ENCODE measurements at regions not wholly inside any gene's neighbourhood (a gene's known extent, or its start where the extent isn't known, plus 50 kb on each side); places are given as distances from the start of the nearest gene placed in this dataset.

DNA sequence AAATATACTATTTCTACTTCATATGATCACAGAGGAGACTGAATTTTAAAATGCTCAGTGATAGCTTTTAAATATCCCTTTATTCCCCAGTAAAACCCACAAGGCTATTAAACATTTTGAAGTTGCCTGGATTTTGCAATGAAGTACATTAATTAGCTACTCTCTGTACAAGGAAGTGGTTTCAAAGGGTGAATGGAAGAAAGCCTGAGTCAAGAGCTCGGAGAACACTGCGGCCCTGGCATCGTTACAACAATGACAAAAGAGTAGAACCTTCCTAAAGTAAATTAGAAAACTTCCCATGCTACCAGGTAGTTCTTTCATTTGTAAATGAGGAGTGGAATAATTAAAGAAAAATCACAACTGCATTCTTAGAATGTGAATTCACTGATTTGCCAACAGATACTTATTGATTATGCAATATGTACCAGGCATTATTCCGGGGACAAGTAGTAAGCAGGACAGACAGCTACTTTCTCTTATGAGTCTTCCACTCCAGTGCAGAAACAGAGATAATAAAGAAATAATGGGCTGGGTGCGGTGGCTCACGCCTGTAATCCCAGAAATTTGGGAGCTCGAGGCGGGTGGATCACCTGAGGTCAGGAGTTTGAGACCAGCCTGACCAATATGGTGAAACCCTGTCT is 63.0 kb downstream of the ZNF22 start:
- Histone ChIP-seq H3K9me3 (replicated peaks; ENCODE audit: control insufficient read depth, insufficient read depth, low read length) (no peaks in the 10 kb centered on the region), H3K36me3 (ENCODE audit: control insufficient read depth in 2 of 2, extremely low read depth in 1 of 2, insufficient read depth in 2 of 2, low read length in 2 of 2) (no peaks in the 10 kb centered on the region), H3K4me3 (replicated peaks in 1 of 3; ENCODE audit: insufficient read depth in 1 of 3, low read depth in 1 of 3, low read length in 3 of 3) (no peak overlapping the region), H3K4me1 (ENCODE audit: control insufficient read depth, extremely low read depth, insufficient read depth, low read length) (peaks cover 6% of the 10 kb centered on the region), H2AFZ (ENCODE audit: low read depth, low read length) (no peak overlapping the region), H3K27ac (ENCODE audit: insufficient read depth, low read depth, low read length) (no peak overlapping the region), H3K27me3 (ENCODE audit: control insufficient read depth in 2 of 2, insufficient read depth in 2 of 2, low read length in 2 of 2) (no peaks in the 10 kb centered on the region), H3K9me1 (replicated peaks; ENCODE audit: control insufficient read depth, extremely low read depth, insufficient read depth, low read length) (no peaks in the 10 kb centered on the region), H3K9ac (replicated peaks; ENCODE audit: extremely low read depth, insufficient read depth, low read length) (no peak overlapping the region), H3K4me2 (ENCODE audit: insufficient read depth, low read length) (no peak overlapping the region), H3K79me2 (ENCODE audit: control insufficient read depth, insufficient read depth, low read length) (no peaks in the 10 kb centered on the region), H4K20me1 (replicated peaks; ENCODE audit: control insufficient read depth, extremely low read depth, insufficient read depth, low read length) (no peaks in the 10 kb centered on the region)
- POLR2A ChIA-PET: no interaction called here
- FAIRE-seq (no peak), DNase-seq (ENCODE audit: low read depth, low spot score) (no peak)
- intact Hi-C loops (cut with micrococcal nuclease): no loop called here
- BruUV-seq (replicated peaks): no TSS peak
- dilution Hi-C loops (cut with MboI; ENCODE audit: extremely low pct_ligation_motif_present, low sequenced_read_pairs): no loop called here
- TF ChIP-seq POLR2A (IDR thresholded peaks at IDR 0.05; ENCODE audit: low read depth, low read length) (no peak), JUN (IDR thresholded peaks at IDR 0.05; ENCODE audit: borderline replicate concordance, insufficient read depth, insufficient read length, low read depth) (no peak), EZH2 (IDR thresholded peaks at IDR 0.05; ENCODE audit: borderline replicate concordance, low read depth, low read length, severe bottlenecking) (no peak), FOS (IDR thresholded peaks at IDR 0.05; ENCODE audit: borderline replicate concordance, insufficient read depth, low read length) (no peak), POLR2AphosphoS5 (IDR thresholded peaks at IDR 0.05; ENCODE audit: insufficient read depth, low read depth, low read length) (no peak), GATA2 (IDR thresholded peaks at IDR 0.05; ENCODE audit: insufficient read depth, insufficient read length, low read depth, low read length) (no peak), MYC (IDR thresholded peaks at IDR 0.05; ENCODE audit: low read depth, low read length) (no peak)
- TF ChIP-seq, protein P1, sequence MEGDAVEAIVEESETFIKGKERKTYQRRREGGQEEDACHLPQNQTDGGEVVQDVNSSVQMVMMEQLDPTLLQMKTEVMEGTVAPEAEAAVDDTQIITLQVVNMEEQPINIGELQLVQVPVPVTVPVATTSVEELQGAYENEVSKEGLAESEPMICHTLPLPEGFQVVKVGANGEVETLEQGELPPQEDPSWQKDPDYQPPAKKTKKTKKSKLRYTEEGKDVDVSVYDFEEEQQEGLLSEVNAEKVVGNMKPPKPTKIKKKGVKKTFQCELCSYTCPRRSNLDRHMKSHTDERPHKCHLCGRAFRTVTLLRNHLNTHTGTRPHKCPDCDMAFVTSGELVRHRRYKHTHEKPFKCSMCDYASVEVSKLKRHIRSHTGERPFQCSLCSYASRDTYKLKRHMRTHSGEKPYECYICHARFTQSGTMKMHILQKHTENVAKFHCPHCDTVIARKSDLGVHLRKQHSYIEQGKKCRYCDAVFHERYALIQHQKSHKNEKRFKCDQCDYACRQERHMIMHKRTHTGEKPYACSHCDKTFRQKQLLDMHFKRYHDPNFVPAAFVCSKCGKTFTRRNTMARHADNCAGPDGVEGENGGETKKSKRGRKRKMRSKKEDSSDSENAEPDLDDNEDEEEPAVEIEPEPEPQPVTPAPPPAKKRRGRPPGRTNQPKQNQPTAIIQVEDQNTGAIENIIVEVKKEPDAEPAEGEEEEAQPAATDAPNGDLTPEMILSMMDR (IDR thresholded peaks at IDR 0.05; ENCODE audit: extremely low read depth in 1 of 2, insufficient read depth in 1 of 2, low read depth in 1 of 2, low read length in 2 of 2): no peak
- TF ChIP-seq, protein P2, sequence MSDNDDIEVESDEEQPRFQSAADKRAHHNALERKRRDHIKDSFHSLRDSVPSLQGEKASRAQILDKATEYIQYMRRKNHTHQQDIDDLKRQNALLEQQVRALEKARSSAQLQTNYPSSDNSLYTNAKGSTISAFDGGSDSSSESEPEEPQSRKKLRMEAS (IDR thresholded peaks at IDR 0.05; ENCODE audit: insufficient read depth, insufficient read length): no peak
- CTCF ChIA-PET: interaction anchor here (1.1 to 1.3 kb wide), 2 partner anchors 14 to 23 kb away, joined by 3 read pairs; no protein-coding TSS in a partner anchor
